MM.1S (cell line): ENCODE measurements at regions not wholly inside any gene's neighbourhood (a gene's known extent, or its start where the extent isn't known, plus 50 kb on each side); places are given as distances from the start of the nearest gene placed in this dataset.
"Not testable (repeated sequence)": the region's sequence is repeated elsewhere in the genome, so short reads cannot be mapped to it uniquely, and the experiment has no call there.

ENCODE experiments used
- EZH2 ChIP-seq: fragments of 300-600 bp; sonication (generic); optimal IDR thresholded peaks from 2 replicates; pipeline ENCODE3; 2017; ENCODE audit warnings: low read depth, mild to moderate bottlenecking, antibody characterized with exemption, low read length, mixed read lengths
- EZH2phosphoT487 ChIP-seq: fragments of 300-600 bp; sonication (generic); IDR thresholded peaks from 2 replicates; pipeline ENCODE4 v1.6.1; 2018; ENCODE audit warnings: antibody characterized with exemption, low read length
- TF ChIP-seq, protein P1 (sequence below): fragments of 300-600 bp; sonication (generic); IDR thresholded peaks from 2 replicates; pipeline ENCODE4 v1.5.1; 2016; ENCODE audit warnings: antibody characterized with exemption, low read length, mixed read lengths

DNA sequence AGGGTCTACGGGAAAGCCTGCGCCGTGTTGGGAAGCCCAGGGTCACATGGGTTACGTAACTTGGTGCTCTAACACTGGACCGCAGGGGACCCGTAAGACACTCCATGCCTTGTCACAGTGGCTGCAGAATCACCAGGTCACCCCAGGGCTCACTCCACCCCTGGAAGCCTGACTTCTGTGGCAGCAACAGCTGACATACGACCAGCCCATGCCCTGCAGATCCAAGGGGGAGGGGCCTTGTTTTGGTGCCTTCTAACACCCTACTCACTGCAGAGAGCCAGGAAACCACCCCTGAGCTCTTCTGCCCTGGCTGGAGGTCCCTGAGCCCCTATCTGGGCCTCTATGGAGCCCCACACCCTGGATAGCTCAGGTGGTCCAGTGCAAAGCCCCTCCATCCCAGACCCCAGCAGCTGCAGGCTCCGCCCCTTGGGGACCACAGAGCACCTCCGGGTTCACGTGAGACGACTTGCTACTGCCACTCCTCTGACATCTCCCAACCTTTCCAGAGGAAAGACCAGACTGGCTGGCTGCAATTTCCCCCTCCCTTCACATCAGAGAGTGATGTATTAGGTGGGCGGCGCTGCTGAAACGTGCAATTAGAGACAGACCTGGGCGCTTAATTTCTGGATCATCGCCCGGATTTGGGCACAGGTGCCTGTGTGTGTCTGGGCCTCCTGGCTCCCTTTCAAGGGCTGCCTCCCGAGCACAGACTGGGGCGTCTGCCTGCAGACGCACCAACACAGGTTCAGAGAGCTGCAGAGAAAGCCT lies 296.6 kb upstream of the SFSWAP start:
- not testable (repeated sequence) for TF ChIP-seq EZH2phosphoT487, EZH2
- TF ChIP-seq, protein P1, sequence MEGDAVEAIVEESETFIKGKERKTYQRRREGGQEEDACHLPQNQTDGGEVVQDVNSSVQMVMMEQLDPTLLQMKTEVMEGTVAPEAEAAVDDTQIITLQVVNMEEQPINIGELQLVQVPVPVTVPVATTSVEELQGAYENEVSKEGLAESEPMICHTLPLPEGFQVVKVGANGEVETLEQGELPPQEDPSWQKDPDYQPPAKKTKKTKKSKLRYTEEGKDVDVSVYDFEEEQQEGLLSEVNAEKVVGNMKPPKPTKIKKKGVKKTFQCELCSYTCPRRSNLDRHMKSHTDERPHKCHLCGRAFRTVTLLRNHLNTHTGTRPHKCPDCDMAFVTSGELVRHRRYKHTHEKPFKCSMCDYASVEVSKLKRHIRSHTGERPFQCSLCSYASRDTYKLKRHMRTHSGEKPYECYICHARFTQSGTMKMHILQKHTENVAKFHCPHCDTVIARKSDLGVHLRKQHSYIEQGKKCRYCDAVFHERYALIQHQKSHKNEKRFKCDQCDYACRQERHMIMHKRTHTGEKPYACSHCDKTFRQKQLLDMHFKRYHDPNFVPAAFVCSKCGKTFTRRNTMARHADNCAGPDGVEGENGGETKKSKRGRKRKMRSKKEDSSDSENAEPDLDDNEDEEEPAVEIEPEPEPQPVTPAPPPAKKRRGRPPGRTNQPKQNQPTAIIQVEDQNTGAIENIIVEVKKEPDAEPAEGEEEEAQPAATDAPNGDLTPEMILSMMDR, result not testable (repeated sequence)
